Karpas-422 (cell line): ENCODE measurements at regions not wholly inside any gene's neighbourhood (a gene's known extent, or its start where the extent isn't known, plus 50 kb on each side); places are given as distances from the start of the nearest gene placed in this dataset.

Source experiments
- DNase-seq: peaks from one replicate; pipeline ENCODE4 v3.0.0-alpha.2; 2015
- H2AFZ ChIP-seq: fragments of 200-600 bp; sonication (generic); 2 replicates; pipeline ENCODE4 v1.6.1; 2014; ENCODE audit warnings: antibody characterized with exemption, low read length, mixed read lengths
- H3K27ac ChIP-seq: fragments of 200-600 bp; sonication (generic); 2 replicates; pipeline ENCODE4 v1.5.1; 2014; ENCODE audit warnings: mild to moderate bottlenecking, low read length, moderate library complexity
- H3K27me3 ChIP-seq: fragments of 200-600 bp; sonication (generic); 2 replicates; pipeline ENCODE4 v1.6.1; 2014; ENCODE audit warnings: low read length, mixed read lengths
- H3K36me3 ChIP-seq: fragments of 200-600 bp; sonication (generic); 2 replicates; pipeline ENCODE4 v1.6.1; 2014; ENCODE audit warnings: low read length, mixed read lengths; ENCODE audit not compliant: insufficient read depth
- H3K4me1 ChIP-seq: fragments of 200-600 bp; sonication (generic); 2 replicates; pipeline ENCODE4 v1.6.1; 2014; ENCODE audit warnings: mild to moderate bottlenecking, low read length, mixed read lengths
- H3K4me2 ChIP-seq: fragments of 200-600 bp; sonication (generic); 2 replicates; pipeline ENCODE4 v1.6.1; 2014; ENCODE audit warnings: low read length, low read depth, mild to moderate bottlenecking; ENCODE audit not compliant: poor library complexity, severe bottlenecking
- H3K4me3 ChIP-seq: fragments of 200-600 bp; sonication (generic); 2 replicates; pipeline ENCODE4 v1.5.1; 2014; ENCODE audit warnings: mild to moderate bottlenecking, antibody characterized with exemption, low read length, mixed read lengths
- H3K79me2 ChIP-seq: fragments of 200-600 bp; sonication (generic); 2 replicates; pipeline ENCODE4 v1.6.1; 2014; ENCODE audit warnings: mild to moderate bottlenecking, low read length, mixed read lengths
- H3K9ac ChIP-seq: fragments of 200-600 bp; sonication (generic); 2 replicates; pipeline ENCODE4 v1.6.0; 2014; ENCODE audit warnings: low read length
- H3K9me2 ChIP-seq: fragments of 200-600 bp; sonication (generic), shearing (Covaris generic); replicated peaks from 2 replicates; pipeline ENCODE4 v1.6.0; 2014; ENCODE audit warnings: mild to moderate bottlenecking, low read length, moderate library complexity; ENCODE audit not compliant: insufficient read depth
- H3K9me3 ChIP-seq: fragments of 300-700, 200-600 bp; sonication (generic); 2 replicates; pipeline ENCODE4 v1.6.1; 2014; ENCODE audit warnings: low read length, mixed read lengths
- H4K20me1 ChIP-seq: fragments of 200-600 bp; sonication (generic); 2 replicates; pipeline ENCODE4 v1.6.1; 2014; ENCODE audit warnings: mild to moderate bottlenecking, antibody characterized with exemption, low read length, low read depth; ENCODE audit not compliant: insufficient read depth

- H2AFZ ChIP-seq: no peak overlapping the region
- no peaks in the 10 kb centered on the region for H3K9me2 ChIP-seq
Measured at GRCh38 chr14:66413901-66414300, 72.3 kb upstream of the CCDC196 start.

GRCh38 chr14:66414511-66414910 lies 71.7 kb upstream of the CCDC196 start:
- no peaks in the 10 kb centered on the region for H3K9me3 ChIP-seq
- no peak for DNase-seq
- H3K4me1 ChIP-seq: no peaks in the 10 kb centered on the region
- H3K9me2 ChIP-seq: no peaks in the 10 kb centered on the region
- H4K20me1 ChIP-seq: no peaks in the 10 kb centered on the region
- H3K79me2 ChIP-seq: no peaks in the 10 kb centered on the region
- no peak overlapping the region for H3K9ac ChIP-seq
- H3K27me3 ChIP-seq: peaks cover 1% of the 10 kb centered on the region; the same call in 1 of the 2 replicates
- H3K4me2 ChIP-seq: no peak overlapping the region
- no peak overlapping the region for H3K4me3 ChIP-seq
- no peak overlapping the region for H2AFZ ChIP-seq
- H3K36me3 ChIP-seq: no peaks in the 10 kb centered on the region
- H3K27ac ChIP-seq: no peak overlapping the region

More at GRCh38 chr14:66413901-66414300, 72.3 kb upstream of the CCDC196 start:
- DNase-seq: no peak
- no peak overlapping the region for H3K4me3 ChIP-seq
- no peak overlapping the region for H3K4me2 ChIP-seq
- H4K20me1 ChIP-seq: no peaks in the 10 kb centered on the region
- H3K27me3 ChIP-seq: no peaks in the 10 kb centered on the region
- no peaks in the 10 kb centered on the region for H3K9me3 ChIP-seq
- H3K36me3 ChIP-seq: no peaks in the 10 kb centered on the region
- no peaks in the 10 kb centered on the region for H3K79me2 ChIP-seq
- H3K27ac ChIP-seq: no peak overlapping the region
- no peak overlapping the region for H3K9ac ChIP-seq
- no peaks in the 10 kb centered on the region for H3K4me1 ChIP-seq

- Histone ChIP-seq H3K4me3 (no peak overlapping the region), H3K9ac (no peak overlapping the region), H3K4me2 (no peak overlapping the region), H3K9me3 (no peaks in the 10 kb centered on the region), H3K27me3 (peaks cover 3% of the 10 kb centered on the region; the same call in 1 of the 2 replicates), H2AFZ (no peak overlapping the region), H3K27ac (no peak overlapping the region), H3K79me2 (no peaks in the 10 kb centered on the region), H3K4me1 (no peaks in the 10 kb centered on the region), H3K9me2 (no peaks in the 10 kb centered on the region), H4K20me1 (no peaks in the 10 kb centered on the region), H3K36me3 (no peaks in the 10 kb centered on the region)
- DNase-seq: no peak
Measured at GRCh38 chr14:66420251-66421006, 65.7 kb upstream of the CCDC196 start.

- H3K27me3 ChIP-seq: peaks cover 3% of the 10 kb centered on the region; the same call in 1 of the 2 replicates
- no peak overlapping the region for H3K4me2 ChIP-seq
- H3K36me3 ChIP-seq: no peaks in the 10 kb centered on the region
- DNase-seq: no peak
- H3K9ac ChIP-seq: no peak overlapping the region
- no peaks in the 10 kb centered on the region for H4K20me1 ChIP-seq
- H3K4me3 ChIP-seq: no peak overlapping the region
- H3K27ac ChIP-seq: no peak overlapping the region
- H3K9me2 ChIP-seq: no peaks in the 10 kb centered on the region
- H3K4me1 ChIP-seq: no peaks in the 10 kb centered on the region
- H3K79me2 ChIP-seq: no peaks in the 10 kb centered on the region
- H3K9me3 ChIP-seq: no peaks in the 10 kb centered on the region
- no peak overlapping the region for H2AFZ ChIP-seq
Measured at GRCh38 chr14:66421990-66422946, 63.9 kb upstream of the CCDC196 start.

GRCh38 chr14:66425402-66425801 lies 60.8 kb upstream of the CCDC196 start:
- Histone ChIP-seq H4K20me1 (no peaks in the 10 kb centered on the region), H3K4me3 (no peak overlapping the region), H3K9me3 (no peaks in the 10 kb centered on the region)

GRCh38 chr14:66426451-66426850 lies 59.7 kb upstream of the CCDC196 start:
- no peaks in the 10 kb centered on the region for H3K79me2 ChIP-seq
- H3K36me3 ChIP-seq: no peaks in the 10 kb centered on the region

More at GRCh38 chr14:66425402-66425801, 60.8 kb upstream of the CCDC196 start:
- no peak overlapping the region for H3K27ac ChIP-seq
- H3K4me1 ChIP-seq: no peaks in the 10 kb centered on the region
- H3K4me2 ChIP-seq: no peak overlapping the region
- H3K27me3 ChIP-seq: no peaks in the 10 kb centered on the region
- H3K36me3 ChIP-seq: no peaks in the 10 kb centered on the region
- no peak for DNase-seq
- H3K9me2 ChIP-seq: no peaks in the 10 kb centered on the region
- no peak overlapping the region for H2AFZ ChIP-seq
- no peaks in the 10 kb centered on the region for H3K79me2 ChIP-seq
- no peak overlapping the region for H3K9ac ChIP-seq

GRCh38 chr14:66432334-66432733 lies 53.8 kb upstream of the CCDC196 start:
- no peaks in the 10 kb centered on the region for H4K20me1 ChIP-seq
- no peaks in the 10 kb centered on the region for H3K79me2 ChIP-seq
- no peaks in the 10 kb centered on the region for H3K9me3 ChIP-seq
- no peaks in the 10 kb centered on the region for H3K9me2 ChIP-seq
- H3K36me3 ChIP-seq: no peaks in the 10 kb centered on the region
- no peak for DNase-seq
- H3K4me3 ChIP-seq: no peak overlapping the region
- no peak overlapping the region for H3K4me2 ChIP-seq
- no peak overlapping the region for H3K27ac ChIP-seq
- no peak overlapping the region for H3K9ac ChIP-seq
- H3K4me1 ChIP-seq: no peaks in the 10 kb centered on the region
- H3K27me3 ChIP-seq: no peaks in the 10 kb centered on the region
- no peak overlapping the region for H2AFZ ChIP-seq

More at GRCh38 chr14:66426451-66426850, 59.7 kb upstream of the CCDC196 start:
- no peak overlapping the region for H2AFZ ChIP-seq
- no peaks in the 10 kb centered on the region for H3K9me3 ChIP-seq
- no peak overlapping the region for H3K4me3 ChIP-seq
- no peak overlapping the region for H3K27ac ChIP-seq
- H3K9me2 ChIP-seq: no peaks in the 10 kb centered on the region
- no peaks in the 10 kb centered on the region for H3K27me3 ChIP-seq
- no peaks in the 10 kb centered on the region for H4K20me1 ChIP-seq
- DNase-seq: no peak
- no peaks in the 10 kb centered on the region for H3K4me1 ChIP-seq
- H3K9ac ChIP-seq: no peak overlapping the region
- H3K4me2 ChIP-seq: no peak overlapping the region

GRCh38 chr14:66434464-66434863 lies 51.7 kb upstream of the CCDC196 start:
- Histone ChIP-seq H3K9me2 (no peaks in the 10 kb centered on the region), H2AFZ (no peak overlapping the region), H3K9ac (no peak overlapping the region), H3K36me3 (no peaks in the 10 kb centered on the region), H3K9me3 (peaks cover 7% of the 10 kb centered on the region; the same call in 1 of the 2 replicates), H3K4me3 (no peak overlapping the region), H3K79me2 (no peaks in the 10 kb centered on the region), H3K4me1 (no peaks in the 10 kb centered on the region), H3K27me3 (no peaks in the 10 kb centered on the region), H4K20me1 (no peaks in the 10 kb centered on the region), H3K4me2 (no peak overlapping the region), H3K27ac (no peak overlapping the region)
- no peak for DNase-seq
